B cell (primary cell): ENCODE measurements at regions not wholly inside any gene's neighbourhood (a gene's known extent, or its start where the extent isn't known, plus 50 kb on each side); places are given as distances from the start of the nearest gene placed in this dataset.

ENCODE experiments used
- CTCF ChIP-seq: fragments of 200-600 bp; IDR thresholded peaks from one replicate; pipeline ENCODE4 v1.8.0; 2022; ENCODE audit warnings: antibody characterized with exemption, mild to moderate bottlenecking
- EZH2 ChIP-seq: IDR thresholded peaks from 2 replicates; pipeline ENCODE4 v1.6.1; 2012; ENCODE audit warnings: borderline replicate concordance, low read depth, mild to moderate bottlenecking, moderate library complexity, low read length; ENCODE audit not compliant: insufficient read depth, poor library complexity, severe bottlenecking

GRCh38 chr15:81828135-81828534 is 217.7 kb downstream of the MEX3B start:
- TF ChIP-seq CTCF (no peak), EZH2 (no peak)
